ENCODE measurements at regions not wholly inside any gene's neighbourhood (a gene's known extent, or its start where the extent isn't known, plus 50 kb on each side); places are given as distances from the start of the nearest gene placed in this dataset.
"Not testable (repeated sequence)": the region's sequence is repeated elsewhere in the genome, so short reads cannot be mapped to it uniquely, and the experiment has no call there.

DNA sequence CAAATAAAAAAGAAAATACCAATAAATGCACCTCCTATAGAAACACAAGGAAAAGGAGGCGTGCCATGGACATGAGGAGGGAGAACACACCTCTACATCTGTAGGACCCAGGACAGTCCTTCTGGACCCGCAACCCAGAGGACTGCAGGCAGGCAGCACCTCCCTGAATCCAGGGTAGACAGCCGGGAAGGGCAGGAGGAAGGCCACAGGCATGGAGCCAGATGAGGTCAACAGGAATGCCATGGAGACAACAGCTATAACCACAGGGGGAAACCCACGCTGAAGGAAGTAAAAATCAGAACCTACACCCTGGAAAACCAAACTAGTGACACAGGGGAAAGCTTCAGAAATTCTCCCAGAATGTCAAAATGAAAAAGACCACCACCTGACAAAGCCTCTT lies 248.8 kb upstream of the NSMCE3 start:
- Mint-ChIP-seq H3K4me1 (ENCODE audit: low read depth, unreplicated experiment) (no peaks in the 10 kb centered on the region), H3K27ac (ENCODE audit: unreplicated experiment) (no peak overlapping the region), H3K9me3 (ENCODE audit: low read depth, unreplicated experiment) (peaks cover 4% of the 10 kb centered on the region), H3K4me3 (ENCODE audit: low read depth, unreplicated experiment) (no peak overlapping the region), H3K27me3 (ENCODE audit: unreplicated experiment) (no peaks in the 10 kb centered on the region), H3K36me3 (ENCODE audit: insufficient read depth, unreplicated experiment) (no peaks in the 10 kb centered on the region)
- CTCF ChIA-PET, result no interaction called here
- intact Hi-C loops (cut with micrococcal nuclease; ENCODE audit: unreplicated experiment), result no loop called here
- TF ChIP-seq, protein P1, sequence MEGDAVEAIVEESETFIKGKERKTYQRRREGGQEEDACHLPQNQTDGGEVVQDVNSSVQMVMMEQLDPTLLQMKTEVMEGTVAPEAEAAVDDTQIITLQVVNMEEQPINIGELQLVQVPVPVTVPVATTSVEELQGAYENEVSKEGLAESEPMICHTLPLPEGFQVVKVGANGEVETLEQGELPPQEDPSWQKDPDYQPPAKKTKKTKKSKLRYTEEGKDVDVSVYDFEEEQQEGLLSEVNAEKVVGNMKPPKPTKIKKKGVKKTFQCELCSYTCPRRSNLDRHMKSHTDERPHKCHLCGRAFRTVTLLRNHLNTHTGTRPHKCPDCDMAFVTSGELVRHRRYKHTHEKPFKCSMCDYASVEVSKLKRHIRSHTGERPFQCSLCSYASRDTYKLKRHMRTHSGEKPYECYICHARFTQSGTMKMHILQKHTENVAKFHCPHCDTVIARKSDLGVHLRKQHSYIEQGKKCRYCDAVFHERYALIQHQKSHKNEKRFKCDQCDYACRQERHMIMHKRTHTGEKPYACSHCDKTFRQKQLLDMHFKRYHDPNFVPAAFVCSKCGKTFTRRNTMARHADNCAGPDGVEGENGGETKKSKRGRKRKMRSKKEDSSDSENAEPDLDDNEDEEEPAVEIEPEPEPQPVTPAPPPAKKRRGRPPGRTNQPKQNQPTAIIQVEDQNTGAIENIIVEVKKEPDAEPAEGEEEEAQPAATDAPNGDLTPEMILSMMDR (IDR thresholded peaks at IDR 0.05; ENCODE audit: unreplicated experiment), result no peak
- DNase-seq, result no peak
- BruUV-seq (replicated peaks), result no TSS peak

DNA sequence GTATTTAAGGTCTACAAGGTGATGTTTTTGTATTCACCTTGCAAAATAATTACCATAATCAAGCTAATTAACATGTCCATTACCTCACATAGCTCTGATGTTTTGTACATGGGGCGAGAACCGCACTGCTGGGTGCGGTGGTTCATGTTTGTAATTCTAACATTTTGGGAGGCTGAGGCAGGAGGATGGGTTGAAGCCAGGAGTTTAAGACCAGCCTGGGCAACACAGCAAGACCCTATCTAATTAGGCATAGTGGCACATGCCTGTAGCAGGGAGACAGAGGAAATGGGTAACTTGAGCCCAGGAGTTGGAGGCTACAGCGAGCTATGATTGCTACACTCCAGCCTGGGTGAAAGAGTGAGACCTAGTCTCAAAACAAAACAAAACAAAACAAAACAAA lies 248.2 kb upstream of the NSMCE3 start:
- Mint-ChIP-seq H3K9me3 (ENCODE audit: low read depth, unreplicated experiment) (peaks cover 4% of the 10 kb centered on the region), H3K27me3 (ENCODE audit: unreplicated experiment) (no peaks in the 10 kb centered on the region), H3K27ac (ENCODE audit: unreplicated experiment) (no peak overlapping the region), H3K4me1 (ENCODE audit: low read depth, unreplicated experiment) (no peaks in the 10 kb centered on the region), H3K36me3 (ENCODE audit: insufficient read depth, unreplicated experiment) (no peaks in the 10 kb centered on the region), H3K4me3 (ENCODE audit: low read depth, unreplicated experiment) (no peak overlapping the region)
- CTCF ChIA-PET, result interaction anchor here (0.5 kb wide), 1 partner anchor 360 kb away, joined by 3 read pairs; no protein-coding TSS in a partner anchor
- TF ChIP-seq, protein P1 (IDR thresholded peaks at IDR 0.05; ENCODE audit: unreplicated experiment), result no peak
- no TSS peak for BruUV-seq (replicated peaks)
- no peak for DNase-seq
- intact Hi-C loops (cut with micrococcal nuclease; ENCODE audit: unreplicated experiment), result no loop called here

DNA sequence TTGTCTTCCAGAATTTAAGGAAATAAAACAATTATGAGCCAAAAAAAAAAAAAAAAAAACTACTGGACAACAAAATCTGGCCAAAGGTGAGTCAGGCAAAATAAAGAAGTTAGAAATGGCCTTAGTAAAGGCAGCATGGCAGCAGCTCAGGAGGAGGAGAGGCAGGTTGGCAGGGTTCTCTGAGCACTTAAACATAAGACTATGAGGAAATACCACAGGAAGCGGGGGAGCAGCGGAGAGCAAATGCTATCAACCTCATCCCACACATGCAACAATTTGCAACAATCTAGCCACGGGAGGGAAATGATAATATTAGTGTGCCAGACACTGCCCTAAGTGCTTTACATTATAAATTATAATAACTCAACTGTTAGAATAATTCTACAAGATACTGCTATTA lies 247.3 kb upstream of the NSMCE3 start:
- no peak for DNase-seq
- TF ChIP-seq, protein P1 (IDR thresholded peaks at IDR 0.05; ENCODE audit: unreplicated experiment), result no peak
- BruUV-seq (replicated peaks), result no TSS peak
- no peaks in the 10 kb centered on the region for H3K4me1 Mint-ChIP-seq (ENCODE audit: low read depth, unreplicated experiment)
- no peak overlapping the region for H3K27ac Mint-ChIP-seq (ENCODE audit: unreplicated experiment)
- intact Hi-C loops (cut with micrococcal nuclease; ENCODE audit: unreplicated experiment), result no loop called here
- no peaks in the 10 kb centered on the region for H3K36me3 Mint-ChIP-seq (ENCODE audit: insufficient read depth, unreplicated experiment)
- peaks cover 4% of the 10 kb centered on the region for H3K9me3 Mint-ChIP-seq (ENCODE audit: low read depth, unreplicated experiment)
- no peaks in the 10 kb centered on the region for H3K27me3 Mint-ChIP-seq (ENCODE audit: unreplicated experiment)
- CTCF ChIA-PET, result no interaction called here
- no peak overlapping the region for H3K4me3 Mint-ChIP-seq (ENCODE audit: low read depth, unreplicated experiment)

DNA sequence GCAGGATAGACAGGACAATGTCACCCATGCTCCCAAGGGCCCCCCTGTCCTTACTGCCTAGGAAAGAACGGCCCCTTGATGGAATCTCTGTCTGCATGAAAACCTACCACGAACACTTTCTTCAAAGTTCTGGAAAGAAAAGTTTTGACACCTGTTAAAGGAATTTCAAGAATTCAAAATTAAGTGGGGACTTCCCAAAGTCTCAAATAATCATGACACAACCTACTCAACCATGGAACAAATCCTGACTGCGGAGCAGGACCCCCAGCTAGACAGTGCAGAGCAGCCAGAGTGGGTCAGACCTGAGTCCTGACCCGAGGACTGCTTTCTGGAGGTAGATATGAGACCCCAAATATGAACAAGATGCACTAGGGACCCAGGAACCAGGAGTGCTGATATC lies 245.3 kb upstream of the NSMCE3 start:
- CTCF ChIA-PET, result no interaction called here
- H3K4me1 Mint-ChIP-seq (ENCODE audit: low read depth, unreplicated experiment), result no peaks in the 10 kb centered on the region
- no peaks in the 10 kb centered on the region for H3K36me3 Mint-ChIP-seq (ENCODE audit: insufficient read depth, unreplicated experiment)
- no TSS peak for BruUV-seq (replicated peaks)
- intact Hi-C loops (cut with micrococcal nuclease; ENCODE audit: unreplicated experiment), result no loop called here
- no peaks in the 10 kb centered on the region for H3K27me3 Mint-ChIP-seq (ENCODE audit: unreplicated experiment)
- TF ChIP-seq, protein P1 (IDR thresholded peaks at IDR 0.05; ENCODE audit: unreplicated experiment), result no peak
- H3K9me3 Mint-ChIP-seq (ENCODE audit: low read depth, unreplicated experiment), result peaks cover 4% of the 10 kb centered on the region
- no peak overlapping the region for H3K27ac Mint-ChIP-seq (ENCODE audit: unreplicated experiment)
- no peak overlapping the region for H3K4me3 Mint-ChIP-seq (ENCODE audit: low read depth, unreplicated experiment)
- no peak for DNase-seq

DNA sequence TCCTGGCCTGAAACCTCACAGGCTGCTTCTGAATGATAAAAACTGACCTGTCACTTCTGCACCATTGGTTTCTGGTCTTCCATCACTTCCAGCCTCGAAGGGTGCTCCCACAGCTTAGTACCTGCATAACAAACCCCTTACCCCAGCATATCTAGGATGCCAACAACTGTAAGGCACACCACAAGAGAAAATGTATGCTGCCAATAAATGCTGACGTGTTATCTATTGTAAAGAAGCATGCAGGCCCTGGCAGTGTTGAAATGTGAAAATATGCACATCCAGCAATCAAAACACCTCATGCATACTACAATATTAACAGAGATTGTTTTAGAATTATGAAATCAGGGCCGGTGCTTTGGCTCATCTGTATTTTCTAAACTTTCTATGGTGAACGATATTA lies 242.0 kb upstream of the NSMCE3 start:
- intact Hi-C loops (cut with micrococcal nuclease; ENCODE audit: unreplicated experiment), result no loop called here
- Mint-ChIP-seq H3K36me3 (ENCODE audit: insufficient read depth, unreplicated experiment) (no peaks in the 10 kb centered on the region), H3K9me3 (ENCODE audit: low read depth, unreplicated experiment) (no peaks in the 10 kb centered on the region), H3K4me1 (ENCODE audit: low read depth, unreplicated experiment) (no peaks in the 10 kb centered on the region), H3K27ac (ENCODE audit: unreplicated experiment) (no peak overlapping the region), H3K27me3 (ENCODE audit: unreplicated experiment) (no peaks in the 10 kb centered on the region), H3K4me3 (ENCODE audit: low read depth, unreplicated experiment) (no peak overlapping the region)
- CTCF ChIA-PET, result no interaction called here
- TF ChIP-seq, protein P1 (IDR thresholded peaks at IDR 0.05; ENCODE audit: unreplicated experiment), result no peak
- no peak for DNase-seq
- BruUV-seq (replicated peaks), result no TSS peak

DNA sequence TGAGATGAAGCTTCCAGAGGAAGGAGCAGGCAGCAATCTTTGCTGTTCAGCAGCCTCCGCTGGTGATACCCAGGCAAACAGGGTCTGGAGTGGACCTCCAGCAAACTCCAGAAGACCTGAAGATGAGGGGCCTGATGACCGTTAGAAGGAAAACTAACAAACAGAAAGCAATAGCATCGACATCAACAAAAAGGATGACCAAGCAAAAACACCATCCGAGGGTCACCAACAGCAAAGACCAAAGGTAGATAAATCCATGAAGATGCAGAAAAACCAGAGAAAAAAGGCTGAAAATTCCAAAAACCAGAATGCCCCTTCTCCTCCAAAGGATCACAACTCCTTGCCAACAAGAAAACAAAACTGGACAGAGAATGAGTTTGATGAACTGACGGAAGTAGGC lies 235.9 kb upstream of the NSMCE3 start:
- DNase-seq; BruUV-seq (replicated peaks); CTCF ChIA-PET; H3K4me1 Mint-ChIP-seq (ENCODE audit: low read depth, unreplicated experiment); H3K4me3 Mint-ChIP-seq (ENCODE audit: low read depth, unreplicated experiment); H3K27me3 Mint-ChIP-seq (ENCODE audit: unreplicated experiment); H3K36me3 Mint-ChIP-seq (ENCODE audit: insufficient read depth, unreplicated experiment); H3K9me3 Mint-ChIP-seq (ENCODE audit: low read depth, unreplicated experiment); H3K27ac Mint-ChIP-seq (ENCODE audit: unreplicated experiment); intact Hi-C loops (cut with micrococcal nuclease; ENCODE audit: unreplicated experiment): not testable (repeated sequence)

Data from Calu3 (cell line).